Neutrophil (primary cell): ENCODE measurements at regions not wholly inside any gene's neighbourhood (a gene's known extent, or its start where the extent isn't known, plus 50 kb on each side); places are given as distances from the start of the nearest gene placed in this dataset.
"Not testable (repeated sequence)": the region's sequence is repeated elsewhere in the genome, so short reads cannot be mapped to it uniquely, and the experiment has no call there.

Experiments
- H3K27ac ChIP-seq: fragments of 200-600 bp; sonication (generic); 2 replicates; pipeline ENCODE4 v1.5.1; 2016; ENCODE audit warnings: mild to moderate bottlenecking, moderate library complexity
- H3K27me3 ChIP-seq: fragments of 200-600 bp; sonication (generic); 2 replicates; pipeline ENCODE4 v1.6.0; 2016; ENCODE audit warnings: mild to moderate bottlenecking
- H3K36me3 ChIP-seq: fragments of 200-600 bp; sonication (generic); 2 replicates; pipeline ENCODE4 v1.5.1; 2017
- H3K4me1 ChIP-seq, 2 experiments: fragments of 200-600 bp in 1 of 2; sonication (generic) in 1 of 2; 1 replicate in 1 of 2; 2 replicates in 1 of 2; pipeline versions ENCODE4 v1.5.1 to v1.6.1; 2013 to 2016; ENCODE audit warnings: low read depth in 1 of 2, low read length in 1 of 2, mild to moderate bottlenecking in 1 of 2, moderate library complexity in 1 of 2; ENCODE audit not compliant: control insufficient read depth in 1 of 2, insufficient read depth in 1 of 2
- H3K4me3 ChIP-seq, 2 experiments: fragments of 200-600 bp in 1 of 2; sonication (generic) in 1 of 2; 1 replicate in 1 of 2; 2 replicates in 1 of 2; pipeline ENCODE4 v1.5.1; 2013 to 2016; ENCODE audit warnings: low read depth in 1 of 2, low read length in 1 of 2, mild to moderate bottlenecking in 1 of 2, moderate library complexity in 1 of 2
- H3K9me3 ChIP-seq: fragments of 200-600 bp; sonication (generic); 2 replicates; pipeline ENCODE4 v1.5.1; 2016
- TF ChIP-seq, protein P1 (sequence below): fragments of 200-600 bp; sonication (generic); IDR thresholded peaks from 2 replicates; pipeline ENCODE4 v1.5.1; 2016; ENCODE audit warnings: antibody characterized with exemption

DNA sequence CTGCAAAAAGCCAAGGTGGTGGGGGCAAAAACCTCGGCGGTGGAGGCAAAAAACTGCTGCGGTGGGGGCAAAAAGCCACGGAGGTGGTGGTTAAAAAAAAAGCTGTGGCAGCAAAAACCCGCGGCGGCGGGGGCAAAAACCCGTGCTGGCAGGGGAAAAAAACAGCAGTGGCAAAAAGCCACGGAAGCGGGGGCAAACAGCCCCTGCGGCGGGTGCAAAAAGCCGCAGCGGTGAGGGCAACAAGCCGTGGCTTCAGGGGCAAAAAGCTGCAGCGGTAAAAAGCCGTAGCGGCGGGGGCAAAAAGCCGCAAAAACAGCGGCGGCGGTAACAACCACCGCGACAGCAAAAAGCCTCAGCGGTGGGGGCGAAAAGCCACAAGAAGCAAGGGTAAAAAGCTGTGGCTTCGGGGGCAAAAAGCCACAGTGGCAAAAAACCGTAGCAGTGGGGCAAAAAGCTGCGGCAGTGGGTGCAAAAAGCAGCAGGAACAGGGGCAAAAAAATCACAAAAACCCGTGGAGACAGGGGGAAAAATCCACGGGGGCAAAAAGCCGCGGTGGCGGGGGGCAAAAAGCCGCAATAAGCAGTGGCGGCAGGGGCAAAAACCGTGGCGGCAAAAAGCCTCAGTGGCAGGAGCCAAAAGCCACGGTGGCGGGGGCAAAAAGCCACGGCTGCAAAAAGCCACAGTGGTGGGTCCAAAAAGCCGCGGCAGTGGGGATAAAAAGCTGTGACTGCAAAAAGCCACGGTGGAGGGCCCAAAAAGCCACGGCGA lies 193.7 kb downstream of the SHCBP1 start:
- no peaks in the 10 kb centered on the region for H3K4me1 ChIP-seq
- no peak overlapping the region for H3K27ac ChIP-seq
- no peaks in the 10 kb centered on the region for H3K36me3 ChIP-seq
- no peaks in the 10 kb centered on the region for H3K9me3 ChIP-seq
- TF ChIP-seq, protein P1, sequence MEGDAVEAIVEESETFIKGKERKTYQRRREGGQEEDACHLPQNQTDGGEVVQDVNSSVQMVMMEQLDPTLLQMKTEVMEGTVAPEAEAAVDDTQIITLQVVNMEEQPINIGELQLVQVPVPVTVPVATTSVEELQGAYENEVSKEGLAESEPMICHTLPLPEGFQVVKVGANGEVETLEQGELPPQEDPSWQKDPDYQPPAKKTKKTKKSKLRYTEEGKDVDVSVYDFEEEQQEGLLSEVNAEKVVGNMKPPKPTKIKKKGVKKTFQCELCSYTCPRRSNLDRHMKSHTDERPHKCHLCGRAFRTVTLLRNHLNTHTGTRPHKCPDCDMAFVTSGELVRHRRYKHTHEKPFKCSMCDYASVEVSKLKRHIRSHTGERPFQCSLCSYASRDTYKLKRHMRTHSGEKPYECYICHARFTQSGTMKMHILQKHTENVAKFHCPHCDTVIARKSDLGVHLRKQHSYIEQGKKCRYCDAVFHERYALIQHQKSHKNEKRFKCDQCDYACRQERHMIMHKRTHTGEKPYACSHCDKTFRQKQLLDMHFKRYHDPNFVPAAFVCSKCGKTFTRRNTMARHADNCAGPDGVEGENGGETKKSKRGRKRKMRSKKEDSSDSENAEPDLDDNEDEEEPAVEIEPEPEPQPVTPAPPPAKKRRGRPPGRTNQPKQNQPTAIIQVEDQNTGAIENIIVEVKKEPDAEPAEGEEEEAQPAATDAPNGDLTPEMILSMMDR = no peak
- H3K4me3 ChIP-seq = no peak overlapping the region
- H3K27me3 ChIP-seq = peaks cover 45% of the 10 kb centered on the region

- no peaks in the 10 kb centered on the region for H3K4me1 ChIP-seq
- no peaks in the 10 kb centered on the region for H3K9me3 ChIP-seq
- H3K4me3 ChIP-seq = no peak overlapping the region
- TF ChIP-seq, protein P1 = no peak
- H3K27me3 ChIP-seq = peaks cover 45% of the 10 kb centered on the region
- no peaks in the 10 kb centered on the region for H3K36me3 ChIP-seq
- H3K27ac ChIP-seq = no peak overlapping the region
Observed at GRCh38 chr16:46426336-46426735, 194.8 kb downstream of the SHCBP1 start.

DNA sequence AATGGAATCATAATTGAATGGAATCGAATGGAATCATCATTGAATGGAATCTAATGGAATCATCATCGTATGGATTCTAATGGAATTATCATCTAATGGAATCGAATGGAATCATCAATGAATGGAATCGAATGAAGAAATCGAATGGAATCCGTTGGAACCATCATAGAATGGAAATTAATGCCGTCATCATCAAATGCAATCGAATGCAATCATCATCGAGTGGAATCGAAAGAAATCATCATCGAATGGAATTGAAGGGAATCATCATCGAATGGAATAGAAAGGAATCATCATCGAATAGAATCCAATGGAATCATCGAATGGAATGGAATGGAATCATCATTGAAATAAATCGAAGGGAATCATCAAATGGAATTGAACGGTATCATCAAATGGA lies 217.2 kb downstream of the SHCBP1 start:
- Histone ChIP-seq H3K4me1 (no peaks in the 10 kb centered on the region), H3K4me3 (no peak overlapping the region), H3K27ac (no peak overlapping the region), H3K36me3 (no peaks in the 10 kb centered on the region), H3K9me3 (peaks cover 19% of the 10 kb centered on the region), H3K27me3 (no peaks in the 10 kb centered on the region)
- TF ChIP-seq, protein P1 = no peak

DNA sequence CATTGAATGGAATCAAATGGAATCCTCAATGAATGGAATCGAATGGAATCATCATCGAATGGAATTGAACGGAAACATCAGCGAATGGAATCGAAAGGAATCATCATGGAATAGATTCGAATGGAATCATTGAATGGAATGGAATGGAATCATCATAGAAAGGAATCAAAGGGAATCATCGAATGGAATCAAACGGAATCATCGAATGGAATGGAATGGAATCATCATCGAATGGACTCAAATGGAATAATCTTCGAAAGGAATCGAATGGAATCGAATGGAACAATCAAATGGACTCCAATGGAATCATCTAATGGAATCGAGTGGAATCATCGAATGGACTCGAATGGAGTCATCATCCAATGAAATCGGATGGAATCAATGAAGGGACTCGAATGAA lies 222.6 kb downstream of the SHCBP1 start:
- H3K27me3 ChIP-seq, H3K4me1 ChIP-seq, H3K36me3 ChIP-seq, H3K4me3 ChIP-seq, H3K27ac ChIP-seq, H3K9me3 ChIP-seq: not testable (repeated sequence)

DNA sequence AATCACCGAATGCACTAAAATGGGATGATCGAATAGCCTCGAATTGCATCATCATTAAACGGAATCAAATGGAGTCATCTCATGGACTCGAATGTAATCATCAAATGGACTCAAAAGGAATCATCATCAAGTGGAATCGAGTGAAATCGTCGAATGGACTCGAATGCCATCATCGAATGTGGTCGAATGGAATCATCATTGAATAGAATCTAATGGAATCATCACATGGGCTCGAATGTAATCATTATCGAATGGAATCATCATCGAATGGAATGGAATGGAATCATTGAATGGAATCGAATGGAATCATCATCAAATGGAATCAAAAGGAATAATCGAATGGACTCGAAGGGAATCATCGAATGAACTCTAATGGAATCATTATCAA lies 224.3 kb downstream of the SHCBP1 start:
- not testable (repeated sequence) for H3K4me1 ChIP-seq, H3K27me3 ChIP-seq, H3K27ac ChIP-seq, H3K36me3 ChIP-seq, H3K4me3 ChIP-seq, H3K9me3 ChIP-seq

DNA sequence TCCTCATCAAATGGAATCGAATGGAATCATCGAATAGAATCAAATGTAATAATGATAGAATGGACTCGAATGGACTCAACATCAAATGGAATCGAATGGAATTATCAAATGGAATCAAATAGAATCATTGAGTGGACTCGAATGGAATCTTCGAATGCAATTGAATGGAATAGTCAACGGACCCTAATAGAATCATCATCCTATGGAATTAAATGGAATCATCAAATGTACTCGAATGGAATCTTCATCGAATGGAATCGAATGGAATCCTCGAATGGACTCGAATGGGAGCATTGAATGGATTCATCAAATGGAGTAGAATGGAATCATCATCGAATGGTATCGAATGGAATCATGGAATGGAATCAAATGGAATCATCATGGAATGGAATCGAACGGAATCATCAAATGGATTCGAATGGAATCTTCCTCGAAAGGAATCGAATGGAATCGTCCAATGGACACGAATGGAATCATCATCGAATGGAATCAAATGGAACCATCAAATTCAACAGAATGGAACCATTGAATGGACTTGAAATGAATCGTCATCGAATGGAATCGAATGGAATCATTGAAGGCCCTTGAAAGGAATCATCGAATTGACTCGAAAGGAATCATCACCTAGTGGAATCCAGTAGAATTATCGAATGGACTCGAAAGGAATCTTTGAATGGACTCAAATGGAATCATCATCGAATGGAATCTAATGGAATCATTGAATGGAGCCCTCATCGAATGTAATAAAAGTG lies 224.9 kb downstream of the SHCBP1 start:
- not testable (repeated sequence) for H3K27ac ChIP-seq, H3K4me1 ChIP-seq, H3K27me3 ChIP-seq, H3K9me3 ChIP-seq, H3K36me3 ChIP-seq, H3K4me3 ChIP-seq

- not testable (repeated sequence) for H3K4me3 ChIP-seq, H3K4me1 ChIP-seq, H3K27me3 ChIP-seq, H3K9me3 ChIP-seq, H3K27ac ChIP-seq, H3K36me3 ChIP-seq
Observed at GRCh38 chr16:46395391-46395921, 225.7 kb downstream of the SHCBP1 start.

DNA sequence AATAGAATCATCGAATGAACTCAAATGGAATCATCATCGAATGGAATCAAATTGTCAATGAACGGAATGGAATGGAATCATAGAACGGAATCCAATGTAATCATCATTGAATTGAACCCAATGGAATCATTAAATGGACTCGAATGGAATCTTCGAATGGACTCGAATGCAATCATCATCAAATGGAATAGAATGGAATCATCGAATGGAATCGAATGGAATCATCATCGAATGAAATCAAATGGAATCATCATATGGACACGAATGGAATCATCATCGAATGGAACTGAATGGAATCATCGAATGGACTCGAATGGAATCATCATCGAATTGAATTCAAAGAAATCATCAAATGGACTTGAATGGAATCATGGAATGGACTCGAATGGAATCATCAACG lies 226.2 kb downstream of the SHCBP1 start:
- not testable (repeated sequence) for H3K4me3 ChIP-seq, H3K4me1 ChIP-seq, H3K9me3 ChIP-seq, H3K27me3 ChIP-seq, H3K27ac ChIP-seq, H3K36me3 ChIP-seq

DNA sequence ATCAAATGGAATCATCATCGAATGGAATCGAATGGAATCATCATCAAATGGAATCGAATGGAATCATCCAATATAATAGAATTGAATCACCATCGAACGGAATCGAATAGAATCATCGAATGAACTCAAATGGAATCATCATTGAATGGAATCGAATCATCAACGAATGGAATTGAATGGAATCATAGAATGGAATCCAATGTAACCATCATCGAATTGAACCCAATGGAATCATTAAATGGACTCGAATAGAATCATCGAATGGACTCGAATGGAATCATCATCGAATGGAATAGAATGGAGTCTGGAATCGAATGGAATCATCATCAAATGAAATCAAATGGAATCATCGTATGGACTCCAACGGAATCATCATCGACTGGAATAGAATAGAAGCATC lies 227.0 kb downstream of the SHCBP1 start:
- H3K4me1 ChIP-seq, H3K4me3 ChIP-seq, H3K27ac ChIP-seq, H3K36me3 ChIP-seq, H3K27me3 ChIP-seq, H3K9me3 ChIP-seq: not testable (repeated sequence)

DNA sequence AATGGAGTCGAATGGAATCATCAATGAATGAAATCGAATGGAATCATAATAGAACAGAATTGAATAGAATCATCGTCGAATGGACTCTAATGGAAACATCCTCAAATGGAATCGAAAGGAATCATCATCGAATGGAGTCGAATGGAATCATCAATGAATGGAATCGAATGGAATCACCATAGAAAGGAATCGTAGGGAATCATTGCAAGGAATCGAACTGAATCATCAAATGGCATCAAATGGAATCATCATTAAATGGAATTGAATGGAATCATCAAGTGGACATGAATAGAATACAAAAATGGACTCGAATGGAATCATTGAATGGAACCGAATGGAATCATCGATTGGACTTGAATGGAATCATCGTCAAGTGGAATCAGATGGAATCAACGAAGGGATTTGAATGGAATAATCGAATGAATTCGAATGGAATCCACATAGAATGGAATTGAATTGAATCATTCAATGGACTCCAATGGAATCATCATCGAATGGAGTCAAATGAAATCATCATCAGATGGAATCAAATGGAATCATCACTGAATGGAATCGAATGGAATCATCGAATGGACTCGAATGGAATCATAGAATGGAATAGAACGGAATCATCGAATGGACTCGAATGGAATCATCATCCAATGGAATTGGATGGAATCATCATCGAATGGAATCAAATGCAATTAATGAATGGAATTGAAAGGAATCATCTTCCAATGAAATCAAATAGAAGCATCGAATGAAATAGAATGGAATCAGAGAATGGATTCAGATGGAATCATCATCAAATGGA lies 228.1 kb downstream of the SHCBP1 start:
- H3K27ac ChIP-seq, H3K27me3 ChIP-seq, H3K9me3 ChIP-seq, H3K36me3 ChIP-seq, H3K4me3 ChIP-seq, H3K4me1 ChIP-seq: not testable (repeated sequence)
